Neural cell (in vitro differentiated cells): ENCODE measurements at regions not wholly inside any gene's neighbourhood (a gene's known extent, or its start where the extent isn't known, plus 50 kb on each side); places are given as distances from the start of the nearest gene placed in this dataset.

Experiments
- EZH2 ChIP-seq: fragments of 200-600, 300-800 bp; shearing (Covaris generic), sonication (generic); IDR thresholded peaks from 2 replicates; pipeline ENCODE4 v1.6.1; 2014; ENCODE audit warnings: antibody characterized with exemption, low read length, borderline replicate concordance, mild to moderate bottlenecking; ENCODE audit not compliant: insufficient read depth, poor library complexity, severe bottlenecking
- RAD21 ChIP-seq: fragments of 450-650 bp; conservative IDR thresholded peaks from 2 replicates; pipeline ENCODE4 v1.6.1; 2014; ENCODE audit warnings: antibody characterized with exemption, mild to moderate bottlenecking, moderate library complexity
- TAF1 ChIP-seq: IDR thresholded peaks from 2 replicates; pipeline ENCODE4 v1.6.1; 2012; ENCODE audit warnings: low read depth
- TF ChIP-seq, protein P1 (sequence below): fragments of 450-650 bp; IDR thresholded peaks from 2 replicates; pipeline ENCODE4 v1.5.1; 2014; ENCODE audit warnings: antibody characterized with exemption, mild to moderate bottlenecking, moderate library complexity; ENCODE audit not compliant: poor library complexity, severe bottlenecking

DNA sequence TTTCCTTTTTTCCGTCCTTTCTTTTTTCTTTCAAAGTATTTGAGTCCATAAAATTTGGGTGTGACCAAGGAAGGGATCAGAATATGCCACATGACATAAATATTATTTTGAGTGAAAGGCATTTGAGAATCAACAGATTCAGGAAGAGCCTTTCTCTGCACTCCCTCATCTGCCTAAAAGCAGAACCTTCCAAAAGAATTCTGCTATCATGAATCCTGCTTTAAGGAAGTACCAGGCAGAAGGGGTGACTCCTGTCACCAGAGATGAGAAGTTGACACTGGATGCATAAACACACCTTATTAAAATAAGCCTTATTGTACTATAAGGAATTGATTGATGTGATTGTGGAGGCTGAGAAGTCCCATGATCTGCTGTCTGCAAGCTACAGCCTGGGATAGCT is 196.7 kb downstream of the SREK1 start:
- TF ChIP-seq, protein P1, sequence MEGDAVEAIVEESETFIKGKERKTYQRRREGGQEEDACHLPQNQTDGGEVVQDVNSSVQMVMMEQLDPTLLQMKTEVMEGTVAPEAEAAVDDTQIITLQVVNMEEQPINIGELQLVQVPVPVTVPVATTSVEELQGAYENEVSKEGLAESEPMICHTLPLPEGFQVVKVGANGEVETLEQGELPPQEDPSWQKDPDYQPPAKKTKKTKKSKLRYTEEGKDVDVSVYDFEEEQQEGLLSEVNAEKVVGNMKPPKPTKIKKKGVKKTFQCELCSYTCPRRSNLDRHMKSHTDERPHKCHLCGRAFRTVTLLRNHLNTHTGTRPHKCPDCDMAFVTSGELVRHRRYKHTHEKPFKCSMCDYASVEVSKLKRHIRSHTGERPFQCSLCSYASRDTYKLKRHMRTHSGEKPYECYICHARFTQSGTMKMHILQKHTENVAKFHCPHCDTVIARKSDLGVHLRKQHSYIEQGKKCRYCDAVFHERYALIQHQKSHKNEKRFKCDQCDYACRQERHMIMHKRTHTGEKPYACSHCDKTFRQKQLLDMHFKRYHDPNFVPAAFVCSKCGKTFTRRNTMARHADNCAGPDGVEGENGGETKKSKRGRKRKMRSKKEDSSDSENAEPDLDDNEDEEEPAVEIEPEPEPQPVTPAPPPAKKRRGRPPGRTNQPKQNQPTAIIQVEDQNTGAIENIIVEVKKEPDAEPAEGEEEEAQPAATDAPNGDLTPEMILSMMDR, result no peak
- no peak for TF ChIP-seq TAF1
- no peak for TF ChIP-seq EZH2
- no peak for TF ChIP-seq RAD21
